ENCODE measurements at regions not wholly inside any gene's neighbourhood (a gene's known extent, or its start where the extent isn't known, plus 50 kb on each side); places are given as distances from the start of the nearest gene placed in this dataset.

DNA sequence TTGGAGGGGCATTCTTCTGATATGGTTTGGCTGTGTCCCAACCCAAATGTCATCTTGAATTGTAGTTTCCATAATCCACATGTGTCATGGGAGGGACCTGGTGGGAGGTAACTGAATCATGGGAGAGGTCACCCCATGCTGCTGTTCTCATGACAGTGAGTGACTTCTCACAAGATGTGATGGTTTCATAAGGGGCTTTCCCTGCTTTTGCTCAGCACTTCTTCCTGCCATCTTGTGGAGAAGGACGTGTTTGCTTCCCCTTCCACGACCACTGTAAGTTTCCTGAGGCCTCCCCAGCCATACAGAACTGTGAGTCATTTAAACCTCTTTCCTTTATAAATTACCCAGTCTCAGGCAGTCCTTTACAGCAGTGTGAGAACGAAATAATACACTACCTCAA, 382.4 kb downstream of the VRK1 start:
- Mint-ChIP-seq H3K4me1 (ENCODE audit: low read depth) (peaks cover 35% of the 10 kb centered on the region), H3K27ac (peak overlapping the region; percentile 67), H3K27me3 (ENCODE audit: low read depth) (no peaks in the 10 kb centered on the region), H3K36me3 (ENCODE audit: low read depth) (peaks cover 11% of the 10 kb centered on the region), H3K4me3 (ENCODE audit: low read depth) (no peak overlapping the region), H3K9me3 (peaks cover 16% of the 10 kb centered on the region)
- DNase-seq (ENCODE audit: low spot score), result no peak
- intact Hi-C loops (cut with micrococcal nuclease), result loop anchor here (10.0 kb wide), 1 partner anchor 225 kb away; no protein-coding TSS in a partner anchor

GRCh38 chr14:97180304-97181200, 383.4 kb downstream of the VRK1 start:
- no peak for DNase-seq (ENCODE audit: low spot score)
- intact Hi-C loops (cut with micrococcal nuclease), result no loop called here
- Mint-ChIP-seq H3K4me3 (ENCODE audit: low read depth) (no peak overlapping the region), H3K27me3 (ENCODE audit: low read depth) (no peaks in the 10 kb centered on the region), H3K36me3 (ENCODE audit: low read depth) (peaks cover 11% of the 10 kb centered on the region), H3K9me3 (peaks cover 16% of the 10 kb centered on the region), H3K4me1 (ENCODE audit: low read depth) (peaks cover 37% of the 10 kb centered on the region), H3K27ac (peak overlapping the region; percentile 69)

GRCh38 chr14:97185186-97185585, 388.0 kb downstream of the VRK1 start:
- H3K36me3 Mint-ChIP-seq (ENCODE audit: low read depth), result peaks cover 4% of the 10 kb centered on the region
- intact Hi-C loops (cut with micrococcal nuclease), result no loop called here
- peaks cover 9% of the 10 kb centered on the region for H3K4me1 Mint-ChIP-seq (ENCODE audit: low read depth)
- no peak overlapping the region for H3K4me3 Mint-ChIP-seq (ENCODE audit: low read depth)
- peaks cover 7% of the 10 kb centered on the region for H3K9me3 Mint-ChIP-seq
- DNase-seq (ENCODE audit: low spot score), result no peak
- peaks cover 4% of the 10 kb centered on the region for H3K27me3 Mint-ChIP-seq (ENCODE audit: low read depth)
- H3K27ac Mint-ChIP-seq, result no peak overlapping the region

DNA sequence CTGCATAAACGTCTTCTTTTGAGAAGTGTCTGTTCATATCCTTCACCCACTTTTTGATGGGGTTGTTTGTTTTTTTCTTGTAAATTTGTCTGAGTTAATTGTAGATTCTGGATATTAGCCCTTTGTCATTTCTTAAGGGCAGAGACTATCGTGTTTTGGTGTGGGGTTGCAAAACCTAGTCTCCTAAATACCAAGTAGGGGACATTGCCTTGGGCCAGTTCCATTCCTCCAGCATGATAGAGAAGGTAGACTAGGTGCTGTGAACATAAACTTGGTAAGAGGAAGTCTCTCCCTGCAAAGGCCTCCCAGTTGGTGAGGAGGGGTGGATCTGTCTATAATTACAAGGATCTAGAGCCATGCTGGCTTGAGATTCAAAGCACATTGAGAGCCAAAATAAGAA, 390.7 kb downstream of the VRK1 start:
- no peak overlapping the region for H3K27ac Mint-ChIP-seq
- no peak overlapping the region for H3K4me3 Mint-ChIP-seq (ENCODE audit: low read depth)
- DNase-seq (ENCODE audit: low spot score), result no peak

GRCh38 chr14:97196336-97196735, 399.2 kb downstream of the VRK1 start:
- H3K27ac Mint-ChIP-seq, result no peak overlapping the region
- peaks cover 20% of the 10 kb centered on the region for H3K9me3 Mint-ChIP-seq
- peaks cover 8% of the 10 kb centered on the region for H3K4me1 Mint-ChIP-seq (ENCODE audit: low read depth)
- DNase-seq (ENCODE audit: low spot score), result no peak
- no peaks in the 10 kb centered on the region for H3K36me3 Mint-ChIP-seq (ENCODE audit: low read depth)
- peaks cover 8% of the 10 kb centered on the region for H3K27me3 Mint-ChIP-seq (ENCODE audit: low read depth)
- no peak overlapping the region for H3K4me3 Mint-ChIP-seq (ENCODE audit: low read depth)
- intact Hi-C loops (cut with micrococcal nuclease), result no loop called here

More for the DNA sequence above, 390.7 kb downstream of the VRK1 start:
- Mint-ChIP-seq H3K4me1 (ENCODE audit: low read depth) (peaks cover 2% of the 10 kb centered on the region), H3K9me3 (no peaks in the 10 kb centered on the region), H3K27me3 (ENCODE audit: low read depth) (peaks cover 10% of the 10 kb centered on the region), H3K36me3 (ENCODE audit: low read depth) (no peaks in the 10 kb centered on the region)
- intact Hi-C loops (cut with micrococcal nuclease), result no loop called here

DNA sequence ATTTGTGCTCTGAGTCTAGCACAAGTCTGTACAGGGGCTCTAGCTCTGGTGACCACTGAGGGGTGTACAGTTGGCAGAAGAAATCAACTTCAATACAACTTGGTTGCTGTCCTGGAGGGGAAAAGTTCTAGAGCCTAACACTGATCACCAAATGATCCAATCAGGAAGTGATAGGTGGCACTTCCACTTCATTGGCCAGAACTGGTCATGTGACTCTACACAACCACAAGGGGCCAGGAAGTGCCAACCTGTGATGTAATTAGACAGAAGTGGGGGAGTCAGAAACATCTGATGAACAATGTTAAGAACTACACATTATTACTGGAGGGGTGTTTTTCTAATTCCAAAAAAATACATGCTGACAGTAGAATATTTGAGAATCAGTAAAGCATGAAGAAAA, 401.6 kb downstream of the VRK1 start:
- H3K4me3 Mint-ChIP-seq (ENCODE audit: low read depth), result no peak overlapping the region
- no peaks in the 10 kb centered on the region for H3K36me3 Mint-ChIP-seq (ENCODE audit: low read depth)
- no peak overlapping the region for H3K27ac Mint-ChIP-seq
- intact Hi-C loops (cut with micrococcal nuclease), result no loop called here
- H3K9me3 Mint-ChIP-seq, result peaks cover 19% of the 10 kb centered on the region
- H3K4me1 Mint-ChIP-seq (ENCODE audit: low read depth), result peaks cover 2% of the 10 kb centered on the region
- H3K27me3 Mint-ChIP-seq (ENCODE audit: low read depth), result peaks cover 4% of the 10 kb centered on the region
- DNase-seq (ENCODE audit: low spot score), result no peak

GRCh38 chr14:97200245-97200644, 403.1 kb downstream of the VRK1 start:
- Mint-ChIP-seq H3K4me3 (ENCODE audit: low read depth) (no peak overlapping the region), H3K9me3 (peaks cover 16% of the 10 kb centered on the region), H3K27ac (no peak overlapping the region), H3K27me3 (ENCODE audit: low read depth) (peaks cover 12% of the 10 kb centered on the region), H3K4me1 (ENCODE audit: low read depth) (peaks cover 2% of the 10 kb centered on the region), H3K36me3 (ENCODE audit: low read depth) (no peaks in the 10 kb centered on the region)
- no peak for DNase-seq (ENCODE audit: low spot score)
- intact Hi-C loops (cut with micrococcal nuclease), result no loop called here

GRCh38 chr14:97206916-97207315, 409.7 kb downstream of the VRK1 start:
- H3K4me1 Mint-ChIP-seq (ENCODE audit: low read depth), result no peaks in the 10 kb centered on the region
- peaks cover 6% of the 10 kb centered on the region for H3K9me3 Mint-ChIP-seq
- H3K36me3 Mint-ChIP-seq (ENCODE audit: low read depth), result no peaks in the 10 kb centered on the region
- H3K27ac Mint-ChIP-seq, result no peak overlapping the region
- intact Hi-C loops (cut with micrococcal nuclease), result no loop called here
- DNase-seq (ENCODE audit: low spot score), result no peak
- no peak overlapping the region for H3K4me3 Mint-ChIP-seq (ENCODE audit: low read depth)
- H3K27me3 Mint-ChIP-seq (ENCODE audit: low read depth), result peaks cover 20% of the 10 kb centered on the region

DNA sequence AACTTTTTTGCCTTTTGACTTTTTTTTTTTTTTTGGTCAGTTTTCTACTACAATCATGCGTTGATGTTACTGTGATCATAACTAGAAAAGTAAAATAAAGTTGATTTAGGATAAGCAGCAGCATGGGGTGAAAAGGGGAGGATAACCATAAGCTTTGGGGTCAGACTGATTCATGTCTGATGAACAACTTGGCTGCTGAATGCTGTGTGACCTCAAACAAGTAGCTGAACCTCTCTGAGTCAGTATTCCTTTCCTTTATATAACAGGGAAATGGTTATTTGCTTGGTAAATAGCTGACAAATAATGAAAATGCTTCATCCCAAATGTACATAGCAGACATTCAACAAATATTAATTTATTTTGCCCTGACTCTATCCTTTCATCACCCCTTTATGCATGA, 413.0 kb downstream of the VRK1 start:
- no peak for DNase-seq (ENCODE audit: low spot score)
- Mint-ChIP-seq H3K9me3 (no peaks in the 10 kb centered on the region), H3K27ac (no peak overlapping the region), H3K4me3 (ENCODE audit: low read depth) (no peak overlapping the region), H3K36me3 (ENCODE audit: low read depth) (no peaks in the 10 kb centered on the region), H3K4me1 (ENCODE audit: low read depth) (no peaks in the 10 kb centered on the region), H3K27me3 (ENCODE audit: low read depth) (peaks cover 21% of the 10 kb centered on the region)
- intact Hi-C loops (cut with micrococcal nuclease), result loop anchor here (10.0 kb wide), 1 partner anchor 195 kb away; no protein-coding TSS in a partner anchor

GRCh38 chr14:97212399-97212798, 415.2 kb downstream of the VRK1 start:
- Mint-ChIP-seq H3K9me3 (no peaks in the 10 kb centered on the region), H3K4me3 (ENCODE audit: low read depth) (no peak overlapping the region), H3K27ac (no peak overlapping the region)

DNA sequence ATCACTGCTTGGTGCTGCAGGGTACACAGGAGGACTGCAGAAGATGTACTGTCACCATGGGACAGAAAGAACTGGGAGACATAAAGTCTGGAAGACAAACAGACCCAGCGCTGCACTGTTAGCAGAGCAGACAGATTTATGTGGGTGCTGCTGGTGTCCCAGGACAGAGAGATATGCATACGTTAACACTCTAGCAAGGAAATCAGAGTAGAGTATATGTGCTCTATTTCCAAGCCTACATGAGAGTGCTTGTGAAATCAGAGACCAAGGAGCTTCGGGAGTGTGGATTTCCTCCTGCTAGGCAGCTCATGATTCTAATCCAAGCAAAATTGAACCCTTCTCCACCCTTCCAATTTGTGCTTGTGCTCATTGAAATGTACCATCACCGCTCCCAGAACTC, 416.5 kb downstream of the VRK1 start:
- Mint-ChIP-seq H3K4me1 (ENCODE audit: low read depth) (peaks cover 3% of the 10 kb centered on the region), H3K27me3 (ENCODE audit: low read depth) (peaks cover 35% of the 10 kb centered on the region), H3K9me3 (no peaks in the 10 kb centered on the region), H3K4me3 (ENCODE audit: low read depth) (no peak overlapping the region), H3K36me3 (ENCODE audit: low read depth) (no peaks in the 10 kb centered on the region), H3K27ac (no peak overlapping the region)
- no peak for DNase-seq (ENCODE audit: low spot score)
- intact Hi-C loops (cut with micrococcal nuclease), result loop anchor here (10.0 kb wide), 1 partner anchor 191 kb away; no protein-coding TSS in a partner anchor

More at GRCh38 chr14:97212399-97212798, 415.2 kb downstream of the VRK1 start:
- Mint-ChIP-seq H3K27me3 (ENCODE audit: low read depth) (peaks cover 31% of the 10 kb centered on the region), H3K4me1 (ENCODE audit: low read depth) (peaks cover under 1% of the 10 kb centered on the region), H3K36me3 (ENCODE audit: low read depth) (no peaks in the 10 kb centered on the region)
- intact Hi-C loops (cut with micrococcal nuclease), result loop anchor here (10.0 kb wide), 1 partner anchor 192 kb away; no protein-coding TSS in a partner anchor
- no peak for DNase-seq (ENCODE audit: low spot score)

DNA sequence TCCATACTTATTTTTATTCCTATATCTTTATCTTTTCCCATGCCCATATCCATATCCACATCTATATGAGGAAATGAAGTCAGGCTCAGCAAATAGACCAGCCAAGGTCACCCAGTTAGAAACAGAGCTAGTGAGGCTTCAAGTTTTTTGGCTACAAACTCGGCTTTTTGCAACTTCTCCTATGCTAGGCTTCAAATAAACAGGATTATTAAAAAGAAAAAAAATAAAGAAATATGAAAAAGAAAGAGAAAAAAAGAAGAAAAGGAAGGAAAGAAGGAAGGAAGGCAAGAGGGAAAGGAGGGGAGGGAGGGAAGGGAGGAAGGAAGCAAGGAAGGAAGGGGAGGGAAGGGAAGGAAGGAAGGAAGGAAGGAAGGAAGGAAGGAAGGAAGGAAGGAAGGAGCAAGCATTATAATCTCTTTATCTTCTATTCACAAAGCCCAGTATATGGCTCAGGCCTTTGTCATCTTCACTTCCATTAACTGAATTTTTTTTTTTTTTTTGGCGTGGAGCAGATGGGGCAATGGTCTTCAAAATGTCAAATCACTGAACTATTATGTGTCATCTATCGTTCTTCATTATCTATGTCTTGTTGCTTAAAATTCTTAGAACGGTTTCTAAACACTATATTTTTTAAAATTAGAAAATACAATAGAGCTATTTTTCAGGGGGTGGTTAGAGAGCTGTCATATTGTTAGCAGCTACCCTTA, 418.2 kb downstream of the VRK1 start:
- no peak for DNase-seq (ENCODE audit: low spot score)
- Mint-ChIP-seq H3K4me3 (ENCODE audit: low read depth) (no peak overlapping the region), H3K27ac (no peak overlapping the region), H3K27me3 (ENCODE audit: low read depth) (peaks cover 39% of the 10 kb centered on the region), H3K4me1 (ENCODE audit: low read depth) (peaks cover 13% of the 10 kb centered on the region), H3K36me3 (ENCODE audit: low read depth) (no peaks in the 10 kb centered on the region), H3K9me3 (no peaks in the 10 kb centered on the region)
- intact Hi-C loops (cut with micrococcal nuclease), result loop anchor here (10.0 kb wide), 1 partner anchor 189 kb away; no protein-coding TSS in a partner anchor
